NT2/D1 (cell line): ENCODE measurements at regions not wholly inside any gene's neighbourhood (a gene's known extent, or its start where the extent isn't known, plus 50 kb on each side); places are given as distances from the start of the nearest gene placed in this dataset.

Experiments
- SUZ12 ChIP-seq: IDR thresholded peaks from 2 replicates; pipeline ENCODE4 v1.6.1; 2011; ENCODE audit not compliant: insufficient read length, insufficient read depth; ENCODE audit errors: extremely low read depth
- YY1 ChIP-seq: IDR thresholded peaks from 2 replicates; pipeline ENCODE4 v1.6.1; 2011; ENCODE audit not compliant: insufficient read length, insufficient read depth
- ZNF274 ChIP-seq: IDR thresholded peaks from 2 replicates; pipeline ENCODE4 v1.6.1; 2011; ENCODE audit warnings: mild to moderate bottlenecking, low read depth, low read length

DNA sequence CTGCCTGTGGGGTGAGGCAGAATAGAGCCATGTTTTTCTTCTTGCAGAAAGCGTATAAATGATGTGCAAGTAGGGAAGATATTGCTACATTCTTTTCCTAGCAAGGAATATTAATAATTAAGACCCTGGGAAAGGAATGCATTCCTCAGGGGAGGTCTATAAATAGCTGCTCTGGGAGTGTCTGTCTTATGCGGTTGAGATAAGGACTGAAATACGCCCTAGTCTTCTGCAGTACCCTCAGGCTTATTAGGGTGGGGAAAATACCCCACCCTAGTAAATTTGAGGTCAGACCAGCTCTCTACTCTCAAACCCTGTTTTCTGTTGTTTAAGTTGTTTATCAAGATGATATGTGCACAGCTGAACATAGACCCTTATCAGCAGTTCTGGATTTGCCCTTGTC is 155.9 kb upstream of the HMCN1 start:
- TF ChIP-seq YY1 (no peak), ZNF274 (no peak), SUZ12 (no peak)
